Adrenal gland (tissue), 5 donors: ENCODE measurements at regions not wholly inside any gene's neighbourhood (a gene's known extent, or its start where the extent isn't known, plus 50 kb on each side); places are given as distances from the start of the nearest gene placed in this dataset.

Source experiments
- POLR2A ChIP-seq, 2 donors: fragments of 450-650 bp; IDR thresholded peaks; one replicate each; pipeline ENCODE4 v1.6.1; 2017; ENCODE audit warnings: antibody characterized with exemption in 2 of 2, mild to moderate bottlenecking in 2 of 2, moderate library complexity in 1 of 2
- TF ChIP-seq, protein P1 (sequence below), 6 experiments: fragments of 450-650 bp in 4 of 6; fragments of 200-600 bp in 2 of 6; sonication (generic) in 1 of 6; IDR thresholded peaks; 1 replicate in 5 of 6; 2 replicates in 1 of 6; pipeline versions ENCODE4 v1.5.1 to v1.8.0; 2016 to 2021; ENCODE audit warnings: antibody characterized with exemption in 6 of 6, mild to moderate bottlenecking in 2 of 6, moderate library complexity in 1 of 6
- donor health status: DM: no; HTN: no; CAD: no.

DNA sequence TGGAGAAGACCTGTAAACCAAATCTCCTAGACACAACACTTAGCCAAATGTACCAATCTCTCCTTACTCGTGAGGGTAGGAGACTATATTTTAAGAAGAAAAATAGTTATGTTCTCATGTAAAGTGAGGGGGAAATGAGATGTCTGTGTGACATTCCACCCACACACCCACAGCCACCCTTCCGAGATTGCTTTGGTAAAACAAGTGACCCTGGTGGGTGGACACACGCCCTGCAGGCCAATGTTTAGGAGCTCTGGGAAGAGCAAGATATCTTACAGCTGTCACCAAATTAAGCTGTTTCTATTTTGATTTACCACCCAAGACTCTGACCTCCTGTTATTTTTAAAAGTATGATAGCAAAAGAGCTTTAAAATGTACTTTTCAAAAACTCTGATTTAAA is 147.2 kb upstream of the PFKP start:
- TF ChIP-seq, protein P1, sequence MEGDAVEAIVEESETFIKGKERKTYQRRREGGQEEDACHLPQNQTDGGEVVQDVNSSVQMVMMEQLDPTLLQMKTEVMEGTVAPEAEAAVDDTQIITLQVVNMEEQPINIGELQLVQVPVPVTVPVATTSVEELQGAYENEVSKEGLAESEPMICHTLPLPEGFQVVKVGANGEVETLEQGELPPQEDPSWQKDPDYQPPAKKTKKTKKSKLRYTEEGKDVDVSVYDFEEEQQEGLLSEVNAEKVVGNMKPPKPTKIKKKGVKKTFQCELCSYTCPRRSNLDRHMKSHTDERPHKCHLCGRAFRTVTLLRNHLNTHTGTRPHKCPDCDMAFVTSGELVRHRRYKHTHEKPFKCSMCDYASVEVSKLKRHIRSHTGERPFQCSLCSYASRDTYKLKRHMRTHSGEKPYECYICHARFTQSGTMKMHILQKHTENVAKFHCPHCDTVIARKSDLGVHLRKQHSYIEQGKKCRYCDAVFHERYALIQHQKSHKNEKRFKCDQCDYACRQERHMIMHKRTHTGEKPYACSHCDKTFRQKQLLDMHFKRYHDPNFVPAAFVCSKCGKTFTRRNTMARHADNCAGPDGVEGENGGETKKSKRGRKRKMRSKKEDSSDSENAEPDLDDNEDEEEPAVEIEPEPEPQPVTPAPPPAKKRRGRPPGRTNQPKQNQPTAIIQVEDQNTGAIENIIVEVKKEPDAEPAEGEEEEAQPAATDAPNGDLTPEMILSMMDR (IDR thresholded peaks at IDR 0.05), result no peak
- TF ChIP-seq POLR2A (IDR thresholded peaks at IDR 0.05), result no peak
